Astrocyte of the cerebellum (primary cell): ENCODE measurements at regions not wholly inside any gene's neighbourhood (a gene's known extent, or its start where the extent isn't known, plus 50 kb on each side); places are given as distances from the start of the nearest gene placed in this dataset.

Experiments used
- DNase-seq: peaks from one replicate; pipeline ENCODE4 v3.0.0-alpha.2; 2011; ENCODE audit warnings: low read depth
- H3K4me3 ChIP-seq: 2 replicates; pipeline ENCODE4 v1.5.1; 2011; ENCODE audit warnings: mild to moderate bottlenecking, low read depth, low read length, moderate library complexity
- in situ Hi-C: cut with HindIII; loops from 2 replicates; pipeline ENCODE4 v1.10.0; 2017; ENCODE audit warnings: low sequenced_read_pairs
- TF ChIP-seq, protein P1 (sequence below): IDR thresholded peaks from 2 replicates; pipeline ENCODE4 v1.5.1; 2012; ENCODE audit warnings: low read length, low read depth, moderate library complexity, mild to moderate bottlenecking; ENCODE audit errors: missing control alignments

DNA sequence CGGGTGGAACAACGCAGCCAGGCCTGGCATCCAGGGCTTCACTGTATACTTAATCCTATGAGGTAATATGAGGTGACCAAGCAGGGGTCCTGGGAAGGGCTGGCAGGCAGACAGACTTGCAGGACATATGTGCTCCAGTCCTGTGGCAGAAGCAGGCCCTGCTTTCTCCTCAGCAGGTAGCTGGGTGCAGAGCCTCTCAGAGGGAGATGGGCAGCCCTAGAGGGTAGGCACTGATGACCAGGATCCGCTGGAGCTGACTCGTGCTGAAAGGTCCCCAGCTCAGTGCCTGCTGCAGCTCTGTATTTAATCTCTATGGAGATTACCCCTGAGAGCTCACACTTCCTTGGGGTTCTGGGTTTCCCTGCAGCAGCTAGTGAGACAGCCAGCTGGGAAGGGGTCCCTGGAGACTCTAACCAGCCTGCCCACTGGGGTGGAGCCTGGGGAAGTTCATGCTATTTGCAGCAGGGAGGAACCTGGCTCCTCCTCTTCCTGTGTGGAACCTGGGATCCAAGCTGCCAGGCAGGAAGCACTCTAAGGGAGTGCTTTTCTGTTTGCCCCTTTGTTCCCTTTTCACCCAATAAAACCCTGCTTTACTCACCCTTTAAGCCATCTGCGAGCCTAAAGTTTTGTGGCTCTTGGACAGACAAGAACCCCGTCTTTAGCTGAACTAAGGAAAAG is 339.2 kb downstream of the DCAF12L2 start:
- TF ChIP-seq, protein P1, sequence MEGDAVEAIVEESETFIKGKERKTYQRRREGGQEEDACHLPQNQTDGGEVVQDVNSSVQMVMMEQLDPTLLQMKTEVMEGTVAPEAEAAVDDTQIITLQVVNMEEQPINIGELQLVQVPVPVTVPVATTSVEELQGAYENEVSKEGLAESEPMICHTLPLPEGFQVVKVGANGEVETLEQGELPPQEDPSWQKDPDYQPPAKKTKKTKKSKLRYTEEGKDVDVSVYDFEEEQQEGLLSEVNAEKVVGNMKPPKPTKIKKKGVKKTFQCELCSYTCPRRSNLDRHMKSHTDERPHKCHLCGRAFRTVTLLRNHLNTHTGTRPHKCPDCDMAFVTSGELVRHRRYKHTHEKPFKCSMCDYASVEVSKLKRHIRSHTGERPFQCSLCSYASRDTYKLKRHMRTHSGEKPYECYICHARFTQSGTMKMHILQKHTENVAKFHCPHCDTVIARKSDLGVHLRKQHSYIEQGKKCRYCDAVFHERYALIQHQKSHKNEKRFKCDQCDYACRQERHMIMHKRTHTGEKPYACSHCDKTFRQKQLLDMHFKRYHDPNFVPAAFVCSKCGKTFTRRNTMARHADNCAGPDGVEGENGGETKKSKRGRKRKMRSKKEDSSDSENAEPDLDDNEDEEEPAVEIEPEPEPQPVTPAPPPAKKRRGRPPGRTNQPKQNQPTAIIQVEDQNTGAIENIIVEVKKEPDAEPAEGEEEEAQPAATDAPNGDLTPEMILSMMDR: no peak
- DNase-seq: no peak
- in situ Hi-C loops: no loop called here
- H3K4me3 ChIP-seq: no peak overlapping the region

DNA sequence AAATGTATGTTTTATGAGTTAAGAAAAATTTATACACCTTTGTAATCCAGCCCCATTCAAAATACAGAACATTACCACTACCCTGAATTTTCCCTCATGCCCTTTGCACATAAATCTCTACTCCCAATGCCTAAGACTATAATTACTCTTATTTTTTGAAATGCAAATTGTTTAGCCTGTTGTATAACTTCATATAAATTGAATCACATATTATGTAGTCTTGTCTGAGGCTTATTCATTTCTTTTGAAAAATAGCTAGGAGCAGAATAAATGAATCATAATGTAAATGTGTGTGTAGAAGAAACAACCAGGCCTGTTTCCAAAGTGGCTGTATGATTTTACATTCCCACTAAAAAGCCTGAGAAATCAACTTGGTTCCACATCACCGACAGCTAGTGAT is 319.8 kb downstream of the DCAF12L2 start:
- in situ Hi-C loops: no loop called here
- H3K4me3 ChIP-seq: no peak overlapping the region
- TF ChIP-seq, protein P1: no peak
- no peak for DNase-seq

DNA sequence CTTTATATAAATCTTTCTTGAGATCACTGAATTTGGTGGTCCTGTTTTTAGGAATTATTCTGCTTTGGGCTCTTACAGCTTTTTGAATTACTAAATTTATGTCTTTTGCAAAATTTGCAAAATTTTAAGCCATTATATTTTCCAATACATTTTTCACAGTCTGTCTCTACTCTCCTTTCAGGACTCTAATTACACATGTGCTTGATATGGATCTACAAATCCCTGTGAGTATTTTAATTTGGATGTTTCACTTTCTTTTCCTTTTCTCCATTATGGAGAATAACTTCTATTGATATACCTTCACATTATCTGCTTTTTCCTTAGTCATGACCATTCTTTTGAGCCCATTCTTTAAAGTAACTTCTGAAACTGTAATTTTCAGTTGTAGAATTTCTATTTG is 315.4 kb downstream of the DCAF12L2 start:
- in situ Hi-C loops: no loop called here
- TF ChIP-seq, protein P1: no peak
- H3K4me3 ChIP-seq: no peak overlapping the region
- no peak for DNase-seq

DNA sequence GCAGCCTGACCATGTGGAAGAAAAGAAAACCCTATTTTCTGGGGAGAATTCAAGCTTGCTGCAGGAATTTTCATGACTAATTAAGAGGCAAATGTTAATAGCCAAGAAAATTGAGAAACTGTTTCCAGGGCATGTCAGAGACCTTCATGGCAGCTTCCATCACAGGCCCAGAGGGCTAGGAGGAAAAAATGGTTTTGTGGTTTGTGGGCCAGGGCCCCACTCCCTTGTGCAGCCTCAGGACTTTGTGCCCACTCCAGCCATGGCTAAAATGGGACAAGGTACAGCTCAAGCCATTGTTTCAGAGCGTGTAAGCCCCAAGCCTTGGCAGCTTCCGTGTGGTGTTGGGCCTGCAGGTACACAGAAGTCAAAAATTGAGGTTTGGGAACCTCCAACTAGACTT is 282.9 kb downstream of the DCAF12L2 start:
- TF ChIP-seq, protein P1: no peak
- in situ Hi-C loops: no loop called here
- no peak overlapping the region for H3K4me3 ChIP-seq
- no peak for DNase-seq

DNA sequence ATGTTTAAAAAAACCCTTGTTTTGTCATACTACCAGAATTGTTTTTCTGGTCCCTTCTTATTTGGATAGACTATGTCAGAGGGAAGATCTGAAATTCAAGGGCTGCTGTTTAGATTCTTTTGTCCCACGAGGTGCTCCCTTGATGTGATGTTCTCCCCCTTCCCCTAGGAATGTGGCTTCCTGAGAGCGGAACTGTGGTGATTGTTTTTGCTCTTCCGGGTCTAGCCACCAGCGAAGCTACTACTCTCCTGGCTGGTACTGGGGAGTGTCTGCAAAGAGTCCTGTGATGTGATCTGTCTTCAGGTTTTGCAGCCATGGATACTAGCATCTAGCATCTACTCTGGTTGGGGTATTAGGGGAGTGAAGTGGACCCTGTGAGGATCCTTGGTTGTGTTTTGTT is 271.1 kb downstream of the DCAF12L2 start:
- no peak for DNase-seq
- no peak overlapping the region for H3K4me3 ChIP-seq
- in situ Hi-C loops: no loop called here
- TF ChIP-seq, protein P1: no peak

DNA sequence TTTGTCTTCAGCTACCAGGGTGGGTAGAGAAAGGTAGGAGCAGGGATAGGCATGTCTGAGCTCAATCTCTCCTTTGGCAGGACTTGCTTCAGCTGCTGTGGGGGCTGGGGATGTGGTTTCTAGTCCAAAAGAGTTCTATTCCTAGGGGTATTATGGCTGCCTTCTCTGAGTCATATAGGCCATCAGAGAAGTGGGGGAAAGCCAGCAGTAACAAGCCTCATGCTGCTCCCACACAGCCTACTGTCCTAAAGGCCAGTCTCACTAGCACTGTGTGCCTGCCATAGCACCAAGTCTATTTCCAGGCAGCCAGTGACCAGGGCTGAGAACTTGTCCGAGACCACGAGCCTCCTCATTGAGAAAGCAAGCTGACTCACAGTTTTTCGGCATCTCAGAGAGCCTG is 270.6 kb downstream of the DCAF12L2 start:
- H3K4me3 ChIP-seq: no peak overlapping the region
- in situ Hi-C loops: no loop called here
- TF ChIP-seq, protein P1: no peak
- no peak for DNase-seq

DNA sequence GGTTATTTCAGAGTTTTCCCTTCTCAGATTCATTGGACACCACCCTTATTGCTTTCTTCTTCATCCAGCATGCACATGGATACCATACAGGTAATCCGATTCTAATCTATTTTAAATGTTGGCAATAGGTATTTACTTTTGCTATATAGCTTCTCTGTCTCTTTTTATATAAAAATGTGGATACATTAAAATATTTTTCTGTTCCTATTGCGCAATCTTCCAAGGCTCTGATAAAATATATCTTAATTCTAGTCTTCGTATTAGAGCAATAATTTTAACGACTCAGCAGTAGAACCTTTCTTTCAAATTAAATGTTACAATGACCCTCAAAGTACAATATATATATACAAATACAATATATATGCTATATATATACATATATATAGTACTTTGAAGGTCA is 239.8 kb downstream of the DCAF12L2 start:
- in situ Hi-C loops: no loop called here
- no peak overlapping the region for H3K4me3 ChIP-seq
- no peak for DNase-seq
- TF ChIP-seq, protein P1: no peak
